Stromal cell of bone marrow (primary cell): ENCODE measurements at regions not wholly inside any gene's neighbourhood (a gene's known extent, or its start where the extent isn't known, plus 50 kb on each side); places are given as distances from the start of the nearest gene placed in this dataset.
A peak's percentile ranks its signal among the peaks of the same experiment; 100 is the strongest.
"Not testable (repeated sequence)": the region's sequence is repeated elsewhere in the genome, so short reads cannot be mapped to it uniquely, and the experiment has no call there.

Source experiments
- DNase-seq: peaks from one replicate; pipeline ENCODE4 v3.0.0-alpha.2; 2012; ENCODE audit warnings: low read depth

GRCh38 chr3:75126556-75126955, 512.1 kb upstream of the CNTN3 start:
- DNase-seq, result no peak

GRCh38 chr3:75129101-75129500, 514.6 kb upstream of the CNTN3 start:
- DNase-seq, result no peak

GRCh38 chr3:75136100-75136897, 521.8 kb upstream of the CNTN3 start:
- DNase-seq, result no peak

- no peak for DNase-seq
Observed at GRCh38 chr3:75138345-75138744, 523.9 kb upstream of the CNTN3 start.

- no peak for DNase-seq
Observed at GRCh38 chr3:75140904-75141615, 523.1 kb upstream of the FRG2C start.

GRCh38 chr3:75144406-75144805, 519.7 kb upstream of the FRG2C start:
- no peak for DNase-seq

- no peak for DNase-seq
Observed at GRCh38 chr3:75171630-75172230, 492.4 kb upstream of the FRG2C start.

- no peak for DNase-seq
Observed at GRCh38 chr3:75176937-75177336, 487.2 kb upstream of the FRG2C start.

- DNase-seq, result no peak
Observed at GRCh38 chr3:75180235-75180944, 483.7 kb upstream of the FRG2C start.

GRCh38 chr3:75180945-75181298, 483.2 kb upstream of the FRG2C start:
- DNase-seq, result no peak

- no peak for DNase-seq
Observed at GRCh38 chr3:75188962-75189361, 475.2 kb upstream of the FRG2C start.

- peak; percentile 24 for DNase-seq
Observed at GRCh38 chr3:75192146-75192616, 471.9 kb upstream of the FRG2C start.

GRCh38 chr3:75193797-75194196, 470.3 kb upstream of the FRG2C start:
- no peak for DNase-seq

- DNase-seq, result not testable (repeated sequence)
Observed at GRCh38 chr3:75214332-75214731, 449.8 kb upstream of the FRG2C start.

GRCh38 chr3:75218577-75218976, 445.6 kb upstream of the FRG2C start:
- DNase-seq, result no peak

- DNase-seq, result no peak
Observed at GRCh38 chr3:75220932-75221331, 443.2 kb upstream of the FRG2C start.

- no peak for DNase-seq
Observed at GRCh38 chr3:75224412-75224811, 439.7 kb upstream of the FRG2C start.

GRCh38 chr3:75232216-75232615, 431.9 kb upstream of the FRG2C start:
- DNase-seq, result no peak

GRCh38 chr3:75235631-75236030, 428.5 kb upstream of the FRG2C start:
- DNase-seq, result no peak

GRCh38 chr3:75237053-75237452, 427.1 kb upstream of the FRG2C start:
- no peak for DNase-seq

- no peak for DNase-seq
Observed at GRCh38 chr3:75237477-75237876, 426.7 kb upstream of the FRG2C start.

- not testable (repeated sequence) for DNase-seq
Observed at GRCh38 chr3:75241226-75241962, 422.7 kb upstream of the FRG2C start.
